Heart right ventricle (tissue), 16 donors: ENCODE measurements at regions not wholly inside any gene's neighbourhood (a gene's known extent, or its start where the extent isn't known, plus 50 kb on each side); places are given as distances from the start of the nearest gene placed in this dataset.

Source experiments
- ATAC-seq, 8 donors: fragments of 200-7000 bp; cut with Tn5 transposase; one replicate each; pipeline ENCODE4 v1.9.1; 2020; ENCODE audit warnings: mild to moderate bottlenecking in 8 of 8, moderate library complexity in 8 of 8, moderate number of reproducible peaks in 1 of 8
- DNase-seq, 2 donors: peaks; one replicate each; pipeline ENCODE4 v3.0.0-alpha.2; 2020
- H3K27ac ChIP-seq, 10 donors: fragments of 200-600 bp; sonication (generic) in 2 of 10; one replicate each; pipeline versions ENCODE4 v1.5.0 to v1.8.0; 2020 to 2022; ENCODE audit warnings: mild to moderate bottlenecking in 3 of 10
- H3K27me3 ChIP-seq, 7 donors: fragments of 200-600 bp; one replicate each; pipeline ENCODE4 v1.8.0; 2021 to 2022; ENCODE audit warnings: mild to moderate bottlenecking in 2 of 7
- H3K36me3 ChIP-seq, 9 donors: fragments of 200-600 bp; sonication (generic) in 1 of 9; one replicate each; pipeline versions ENCODE4 v1.5.0 to v1.8.0; 2020 to 2022; ENCODE audit warnings: mild to moderate bottlenecking in 2 of 9
- H3K4me1 ChIP-seq, 9 donors: fragments of 200-600 bp; sonication (generic) in 1 of 9; one replicate each; pipeline versions ENCODE4 v1.5.0 to v1.8.0; 2020 to 2022; ENCODE audit warnings: mild to moderate bottlenecking in 4 of 9
- H3K4me3 ChIP-seq, 10 donors: fragments of 200-600 bp; sonication (generic) in 2 of 10; one replicate each; pipeline versions ENCODE4 v1.5.0 to v1.8.0; 2020 to 2022; ENCODE audit warnings: mild to moderate bottlenecking in 7 of 10, moderate library complexity in 2 of 10
- H3K9me3 ChIP-seq, 11 donors: fragments of 200-600 bp in 10 of 11; sonication (generic) in 2 of 11; one replicate each; pipeline versions ENCODE4 v1.5.0 to v1.8.0; 2013 to 2022; ENCODE audit warnings: mild to moderate bottlenecking in 2 of 11, control low read depth in 1 of 11, moderate library complexity in 1 of 11
- CTCF ChIP-seq, 9 donors: fragments of 200-600 bp; sonication (generic) in 2 of 9; IDR thresholded peaks; one replicate each; pipeline versions ENCODE4 v1.5.0 to v1.8.0; 2021 to 2022; ENCODE audit warnings: antibody characterized with exemption in 9 of 9, mild to moderate bottlenecking in 5 of 9, moderate library complexity in 1 of 9
- WGBS, 2 donors: extraction: QIAGEN DNeasy Blood & Tissue Kit; methylation state at CpG; one replicate each; pipeline ENCODE4 v1.1.7; 2013; ENCODE audit warnings: inconsistent platforms in 1 of 2; 5-methylcytosine and 5-hydroxymethylcytosine counted together
- intact Hi-C, 10 donors: fragments of 100-400 bp; cut with DNase I; formaldehyde crosslinking; loops; one replicate each; pipeline versions ENCODE4 v1.11.1 to v1.14.2; 2022
- donor health status: Arrhythmogenic right ventricular cardiomyopathy.
- donor health status: ischemic (EF 13 %, LVEDD 7.1; RV severe dilation, severe dysfunction).
- donor health status: healthy with polysubstance abuse.
- donor health status: DM: no; HTN: yes; CAD: no.
- donor health status: DM: no; HTN: no; CAD: no.
- donor health status: ischemic (EF 25% LVEDD 6.9; RV normal size, moderate dysfunction).
- donor health status: ischemic (EF 25% LVEDD 5.7; RV mildly dilated, moderate dysfunction).
- donor health status: healthy.
- donor health status: DM: yes; HTN: yes; CAD: no.
- donor health status: Ischemic cardiomyopathy.
- donor health status: ischemic (EF 35%, LVEDD 5.7; RV mildly dilated, moderate dysfunction).
- donor health status: nonischemic (EF 11% LVEDD 7.7; RV severe dilation, severe dysfunction).
- donor health status: DM: yes; HTN: yes; CAD: no.
- donor health status: PGD.
- donor health status: ischemic (EF 29% LVEDD 5.4; RV normal size, mild dysfunction).
- donor health status: nonischemic (EF 23%, LVEDD 6.1; RV moderate dilation, normal function).

DNA sequence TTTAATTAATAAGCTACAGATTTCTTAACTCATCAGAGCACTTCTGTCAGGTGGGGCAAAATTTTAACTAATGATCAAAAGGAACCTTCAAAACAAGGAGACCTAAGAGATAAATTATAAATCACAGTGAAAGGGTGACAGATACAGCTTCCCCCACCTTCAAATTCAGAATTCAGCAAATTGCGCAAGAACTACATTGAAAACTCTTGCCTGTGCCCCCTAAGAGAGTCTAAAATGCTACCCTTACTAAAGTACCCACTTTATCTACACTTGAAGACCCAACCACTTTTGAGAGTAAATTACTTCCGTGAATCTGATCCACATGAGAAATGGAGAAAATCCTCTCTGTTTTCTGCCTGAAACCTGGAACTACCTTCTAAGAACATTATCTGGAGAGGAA is 324.9 kb downstream of the PAX3 start:
- Histone ChIP-seq H3K4me3 (no peak overlapping the region), H3K27me3 (peaks cover 0 to 42% (median 6%) of the 10 kb centered on the region in 7 donors), H3K4me1 (no peaks in the 10 kb centered on the region), H3K36me3 (no peaks in the 10 kb centered on the region), H3K9me3 (no peaks in the 10 kb centered on the region), H3K27ac (no peak overlapping the region)
- ATAC-seq (no peak), DNase-seq (no peak)
- intact Hi-C loops, result loop anchor here in 1 of 10 donors (10.0 kb wide), 1 partner anchor 379 kb away; no protein-coding TSS in a partner anchor
- no peak for TF ChIP-seq CTCF (IDR thresholded peaks at IDR 0.05)
- 92 to 94% methylated on average over 2 of the region's 2 CpGs for WGBS, 2 donors

DNA sequence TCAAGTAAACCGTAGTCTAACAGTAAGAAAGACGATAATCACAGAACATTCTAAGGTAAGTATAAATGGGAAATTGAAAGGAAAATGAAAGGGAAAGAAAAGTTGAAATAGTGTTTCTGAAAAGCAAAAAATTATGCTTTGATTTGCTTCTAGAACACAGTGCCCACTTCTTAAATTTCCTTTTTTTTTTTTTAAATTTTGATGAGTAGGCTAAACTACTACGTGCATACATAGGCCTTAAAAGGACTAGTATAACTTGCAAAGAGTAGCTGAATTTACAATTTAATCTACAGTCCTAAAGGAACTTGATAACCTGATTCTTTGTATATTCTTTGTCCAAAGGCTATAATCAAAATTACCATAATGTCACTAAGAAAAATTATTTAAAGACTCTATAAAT is 325.3 kb downstream of the PAX3 start:
- TF ChIP-seq CTCF (IDR thresholded peaks at IDR 0.05), result no peak
- WGBS, 2 donors, result 91 to 94% methylated on average over 3 of the region's 3 CpGs
- H3K36me3 ChIP-seq, result no peaks in the 10 kb centered on the region
- H3K9me3 ChIP-seq, result no peaks in the 10 kb centered on the region
- peaks cover 0 to 42% (median 6%) of the 10 kb centered on the region in 7 donors for H3K27me3 ChIP-seq
- no peak for DNase-seq
- intact Hi-C loops, result loop anchor here in 1 of 10 donors (10.0 kb wide), 1 partner anchor 379 kb away; no protein-coding TSS in a partner anchor
- H3K27ac ChIP-seq, result no peak overlapping the region
- H3K4me3 ChIP-seq, result no peak overlapping the region
- no peaks in the 10 kb centered on the region for H3K4me1 ChIP-seq
- no peak for ATAC-seq

DNA sequence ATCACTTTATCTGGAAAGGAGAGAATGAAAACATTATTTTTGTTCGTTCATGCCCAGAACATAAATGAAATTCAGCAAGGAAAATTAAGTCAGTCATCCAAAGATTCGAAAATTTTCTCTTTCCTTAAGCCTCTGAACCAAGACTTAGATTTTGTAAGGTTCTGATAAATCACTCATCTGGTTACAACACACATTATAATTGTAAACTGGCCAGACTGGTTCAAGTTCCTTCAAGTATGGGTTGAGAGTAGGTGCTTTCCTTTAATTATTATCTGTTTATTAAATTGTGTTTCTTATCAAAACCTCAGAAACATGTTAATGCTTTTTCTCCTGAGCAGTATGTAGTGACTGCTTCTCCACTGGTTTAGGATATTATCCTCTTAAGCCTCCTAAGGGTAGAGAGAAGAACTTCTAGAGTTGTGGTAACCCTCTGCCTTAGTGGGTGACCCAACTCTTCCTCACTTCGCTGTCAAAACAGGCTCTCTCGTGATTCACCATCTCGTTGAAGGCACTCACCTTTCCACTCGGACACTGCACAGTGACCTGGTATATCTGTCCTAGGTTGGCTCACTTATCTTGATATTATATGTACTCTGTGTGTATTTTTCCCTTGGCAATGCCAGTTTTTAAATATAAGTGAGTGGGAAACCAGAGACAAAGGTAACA is 325.9 kb downstream of the PAX3 start:
- ATAC-seq (no peak), DNase-seq (no peak)
- Histone ChIP-seq H3K36me3 (no peaks in the 10 kb centered on the region), H3K4me1 (no peaks in the 10 kb centered on the region), H3K27ac (no peak overlapping the region), H3K9me3 (no peaks in the 10 kb centered on the region), H3K4me3 (no peak overlapping the region), H3K27me3 (peaks cover 0 to 42% (median 6%) of the 10 kb centered on the region in 7 donors)
- intact Hi-C loops, result loop anchor here in 1 of 10 donors (10.0 kb wide), 1 partner anchor 378 kb away; no protein-coding TSS in a partner anchor
- WGBS, 2 donors, result 82 to 84% methylated on average over 6 of the region's 6 CpGs
- no peak for TF ChIP-seq CTCF (IDR thresholded peaks at IDR 0.05)

DNA sequence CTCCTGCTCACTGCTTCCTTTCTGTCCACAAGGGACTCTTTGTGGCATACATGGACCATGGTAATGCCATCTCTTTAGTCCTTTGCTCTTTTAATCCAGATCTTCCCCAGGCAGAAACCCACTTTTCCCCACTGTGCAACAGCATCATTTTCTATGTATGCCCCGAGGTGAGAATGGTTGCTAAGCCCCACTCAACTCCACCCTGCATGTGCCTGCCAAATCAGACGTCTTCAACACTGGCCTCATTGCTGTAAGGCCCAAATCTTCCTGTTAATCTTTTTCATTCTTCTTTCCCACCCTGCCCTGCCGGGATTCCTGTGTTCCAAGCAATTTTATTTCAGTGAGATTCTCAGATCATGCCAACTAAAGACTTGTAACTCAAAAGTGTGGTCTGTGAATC is 328.4 kb downstream of the PAX3 start:
- Histone ChIP-seq H3K4me1 (no peaks in the 10 kb centered on the region), H3K27me3 (peaks cover 0 to 38% (median 6%) of the 10 kb centered on the region in 7 donors), H3K27ac (no peak overlapping the region), H3K36me3 (no peaks in the 10 kb centered on the region), H3K4me3 (no peak overlapping the region), H3K9me3 (no peaks in the 10 kb centered on the region)
- no peak for ATAC-seq
- intact Hi-C loops, result loop anchor here in 1 of 10 donors (10.0 kb wide), 1 partner anchor 376 kb away; no protein-coding TSS in a partner anchor
- DNase-seq, result no peak
- WGBS, 2 donors, result 39 to 57% methylated on average over 3 of the region's 3 CpGs
- TF ChIP-seq CTCF (IDR thresholded peaks at IDR 0.05), result no peak
